Colonic mucosa (tissue), 4 donors: ENCODE measurements at regions not wholly inside any gene's neighbourhood (a gene's known extent, or its start where the extent isn't known, plus 50 kb on each side); places are given as distances from the start of the nearest gene placed in this dataset.

Experiments used
- DNase-seq: peaks from one replicate; pipeline ENCODE4 v3.0.0-alpha.2; 2020
- H3K27ac ChIP-seq: fragments of 200-600 bp; one replicate; pipeline ENCODE4 v1.8.0; 2021
- H3K27me3 ChIP-seq: fragments of 200-600 bp; one replicate; pipeline ENCODE4 v1.8.0; 2021
- H3K36me3 ChIP-seq: fragments of 200-600 bp; one replicate; pipeline ENCODE4 v1.8.0; 2021
- H3K4me1 ChIP-seq: fragments of 200-600 bp; one replicate; pipeline ENCODE4 v1.8.0; 2021; ENCODE audit warnings: mild to moderate bottlenecking
- H3K4me3 ChIP-seq: fragments of 200-600 bp; one replicate; pipeline ENCODE4 v1.8.0; 2021
- H3K9ac ChIP-seq, 2 donors: one replicate each; pipeline ENCODE4 v1.7.0; 2013; ENCODE audit warnings: control low read depth in 2 of 2, low read depth in 2 of 2, low read length in 2 of 2
- H3K9me3 ChIP-seq: fragments of 200-600 bp; one replicate; pipeline ENCODE4 v1.8.0; 2021
- CTCF ChIP-seq: fragments of 200-600 bp; IDR thresholded peaks from one replicate; pipeline ENCODE4 v1.8.0; 2022; ENCODE audit warnings: antibody characterized with exemption, mild to moderate bottlenecking
- intact Hi-C: fragments of 100-400 bp; cut with DNase I; formaldehyde crosslinking; loops from one replicate; pipeline ENCODE4 v1.14.1; 2022
- donor health status: healthy.
- donor health status: DM: no; HTN: no; CAD: no.
- donor health status: DM: no; HTN: no; CAD: no.

GRCh38 chr6:137320271-137320670 lies 101.1 kb upstream of the IFNGR1 start:
- no peak overlapping the region for H3K27ac ChIP-seq
- no peaks in the 10 kb centered on the region for H3K36me3 ChIP-seq
- intact Hi-C loops: no loop called here
- no peak for DNase-seq
- TF ChIP-seq CTCF: no peak
- no peak overlapping the region for H3K9ac ChIP-seq
- H3K27me3 ChIP-seq: no peaks in the 10 kb centered on the region
- no peaks in the 10 kb centered on the region for H3K9me3 ChIP-seq
- no peak overlapping the region for H3K4me3 ChIP-seq
- H3K4me1 ChIP-seq: no peaks in the 10 kb centered on the region

GRCh38 chr6:137316626-137317025 lies 97.4 kb upstream of the IFNGR1 start:
- TF ChIP-seq CTCF: no peak
- Histone ChIP-seq H3K9ac (no peak overlapping the region), H3K4me3 (no peak overlapping the region), H3K27me3 (no peaks in the 10 kb centered on the region), H3K9me3 (no peaks in the 10 kb centered on the region), H3K27ac (no peak overlapping the region), H3K36me3 (no peaks in the 10 kb centered on the region), H3K4me1 (peaks cover 5% of the 10 kb centered on the region)
- DNase-seq: no peak
- intact Hi-C loops: loop anchor here (5.0 kb wide), 1 partner anchor 224 kb away; no protein-coding TSS in a partner anchor

- H3K36me3 ChIP-seq: no peaks in the 10 kb centered on the region
- H3K27me3 ChIP-seq: no peaks in the 10 kb centered on the region
- H3K4me1 ChIP-seq: peaks cover 5% of the 10 kb centered on the region
- H3K27ac ChIP-seq: no peak overlapping the region
- H3K9me3 ChIP-seq: no peaks in the 10 kb centered on the region
- no peak overlapping the region for H3K4me3 ChIP-seq
- TF ChIP-seq CTCF: no peak
- no peak for DNase-seq
- no peak overlapping the region for H3K9ac ChIP-seq
- intact Hi-C loops: loop anchor here (5.0 kb wide), 1 partner anchor 223 kb away; no protein-coding TSS in a partner anchor
Observed at GRCh38 chr6:137315081-137315480, 95.9 kb upstream of the IFNGR1 start.

GRCh38 chr6:137313928-137314855 lies 95.0 kb upstream of the IFNGR1 start:
- Histone ChIP-seq H3K27ac (no peak overlapping the region), H3K27me3 (no peaks in the 10 kb centered on the region), H3K9ac (no peak overlapping the region), H3K36me3 (no peaks in the 10 kb centered on the region), H3K4me1 (peaks cover 10% of the 10 kb centered on the region), H3K9me3 (no peaks in the 10 kb centered on the region), H3K4me3 (no peak overlapping the region)
- peak; percentile 72 for TF ChIP-seq CTCF
- intact Hi-C loops: loop anchor here (2.0 to 5.0 kb wide), 2 partner anchors 41 to 177 kb away; no protein-coding TSS in a partner anchor
- peak; percentile 74 for DNase-seq

- intact Hi-C loops: loop anchor here (2.0 to 5.0 kb wide), 2 partner anchors 40 to 176 kb away; no protein-coding TSS in a partner anchor
- no peak for TF ChIP-seq CTCF
- Histone ChIP-seq H3K9ac (no peak overlapping the region), H3K27ac (no peak overlapping the region), H3K36me3 (no peaks in the 10 kb centered on the region), H3K27me3 (no peaks in the 10 kb centered on the region), H3K9me3 (no peaks in the 10 kb centered on the region), H3K4me3 (no peak overlapping the region), H3K4me1 (peaks cover 10% of the 10 kb centered on the region)
- DNase-seq: no peak
Observed at GRCh38 chr6:137313211-137313610, 94.0 kb upstream of the IFNGR1 start.
